Activated CD4-positive, CD25-positive, alpha-beta regulatory T cell (primary cell): ENCODE measurements at regions not wholly inside any gene's neighbourhood (a gene's known extent, or its start where the extent isn't known, plus 50 kb on each side); places are given as distances from the start of the nearest gene placed in this dataset.

Experiments
- DNase-seq, 4 experiments: peaks; one replicate each; lab custom pipeline; 2025; lab: John Stamatoyannopoulos, UW

DNA sequence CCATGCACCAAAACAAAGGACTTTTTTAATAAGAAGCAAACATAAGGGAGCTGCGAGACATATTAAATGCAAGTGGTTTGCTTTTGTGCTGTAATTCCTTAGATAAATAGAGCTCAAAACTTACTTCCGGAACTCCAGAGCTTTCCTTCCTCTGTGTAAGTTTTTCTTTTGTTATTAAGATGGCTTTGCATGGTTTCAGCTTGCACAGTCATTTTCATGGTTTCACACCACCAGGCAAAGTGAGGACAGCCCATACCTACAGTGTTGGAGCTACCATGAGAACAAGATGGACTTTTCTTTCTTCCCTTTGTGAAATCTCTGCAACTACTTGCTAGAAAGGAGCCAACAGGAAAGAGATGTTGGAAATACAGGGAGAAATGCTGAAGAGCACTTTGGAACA is 368.0 kb downstream of the SETD4 start:
- DNase-seq = no peak

DNA sequence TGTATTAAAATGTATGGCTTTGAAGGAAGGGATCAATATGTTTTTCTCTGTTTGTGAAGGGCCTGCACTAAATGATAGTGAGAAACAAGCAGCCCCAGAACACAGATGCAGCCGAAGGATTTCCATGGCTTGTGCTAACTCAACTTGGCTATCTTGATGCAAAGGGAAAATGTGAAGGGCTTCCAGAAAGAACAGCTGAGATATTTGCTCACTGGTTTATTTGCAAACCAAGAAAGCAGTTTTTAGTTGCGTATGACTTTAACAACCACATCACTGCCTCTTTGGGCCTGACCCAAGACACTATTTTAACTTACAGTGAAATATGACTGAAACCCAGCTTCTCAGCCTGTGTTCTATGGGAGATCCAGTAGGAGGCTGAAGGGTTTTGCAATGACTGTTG is 369.9 kb downstream of the SETD4 start:
- no peak for DNase-seq

DNA sequence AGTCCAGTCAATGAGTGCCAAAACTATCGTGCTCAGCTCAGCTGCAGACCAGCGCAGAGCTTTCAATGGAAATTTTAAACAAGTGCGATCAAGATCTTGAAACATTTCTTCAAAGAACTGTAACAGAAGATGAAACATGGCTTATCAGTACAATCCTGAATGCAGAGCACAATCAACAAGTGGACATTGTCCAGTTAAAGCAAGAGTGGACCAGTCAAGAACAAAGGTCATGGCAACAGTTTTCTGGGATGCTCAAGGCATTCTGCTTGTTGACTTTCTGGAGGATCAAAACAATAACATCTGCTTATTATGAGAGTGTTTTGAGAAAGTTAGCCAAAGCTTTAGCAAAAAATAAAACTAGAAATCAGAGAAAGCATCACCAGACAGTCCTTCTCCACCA is 374.2 kb downstream of the SETD4 start:
- DNase-seq = no peak

DNA sequence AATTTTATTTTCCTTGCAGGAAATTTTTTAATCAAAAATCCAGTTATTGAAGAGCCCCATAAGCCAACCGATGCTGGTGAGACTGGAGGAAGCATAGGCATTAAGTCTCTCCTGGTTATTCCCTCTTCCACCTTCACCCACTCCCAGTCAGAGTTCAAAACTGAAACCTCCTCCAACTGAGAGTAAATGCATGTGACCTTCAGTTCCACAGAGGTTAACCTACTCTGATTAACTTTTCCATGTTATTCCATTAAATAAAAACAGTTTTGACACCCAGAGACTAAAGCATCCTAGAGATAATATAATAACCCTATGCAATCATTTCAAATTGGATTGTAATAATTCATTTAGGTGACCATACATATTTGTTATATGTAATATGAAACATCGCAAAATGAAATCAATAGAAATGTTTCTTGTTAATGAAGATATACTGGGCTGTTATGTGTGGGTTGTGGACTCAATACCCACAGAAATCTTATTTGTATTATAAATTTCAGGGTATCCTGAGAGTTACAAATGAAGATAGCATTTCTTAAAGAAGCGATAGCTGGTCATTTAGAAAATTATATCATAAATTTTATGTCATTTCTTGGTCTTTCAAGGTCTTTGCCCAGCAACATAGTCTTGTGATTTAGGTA is 376.5 kb downstream of the SETD4 start:
- DNase-seq = no peak

DNA sequence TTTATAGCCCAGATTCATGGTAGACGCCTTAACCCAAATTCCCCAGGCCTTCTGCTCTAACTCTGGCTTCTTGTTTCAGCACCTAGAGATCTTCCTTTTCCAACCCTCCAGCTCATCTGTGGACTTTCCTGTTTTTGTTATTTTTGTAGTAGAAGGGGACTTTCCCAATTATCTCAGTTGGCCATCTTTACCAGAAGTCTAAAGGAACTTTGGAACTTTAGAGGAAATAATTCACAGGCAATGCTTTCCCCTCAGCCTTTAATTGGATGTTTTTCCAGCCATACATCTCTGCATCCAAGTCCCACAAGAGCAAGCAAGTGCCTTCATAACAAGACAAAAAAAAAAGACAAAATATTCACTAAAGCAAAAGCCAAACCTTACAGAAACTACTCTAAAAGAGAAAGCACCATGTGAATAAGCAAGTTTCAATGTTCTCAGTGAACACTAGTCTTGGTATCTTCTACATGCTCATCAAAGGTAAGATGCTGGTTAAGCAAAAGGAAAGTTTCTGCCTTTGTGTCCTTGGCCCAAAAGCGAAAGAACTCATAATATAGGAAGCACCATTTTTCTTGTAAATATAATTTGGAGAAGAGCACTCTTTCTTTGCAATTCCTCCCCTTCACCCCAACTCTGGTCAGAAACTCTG is 377.3 kb downstream of the SETD4 start:
- no peak for DNase-seq

DNA sequence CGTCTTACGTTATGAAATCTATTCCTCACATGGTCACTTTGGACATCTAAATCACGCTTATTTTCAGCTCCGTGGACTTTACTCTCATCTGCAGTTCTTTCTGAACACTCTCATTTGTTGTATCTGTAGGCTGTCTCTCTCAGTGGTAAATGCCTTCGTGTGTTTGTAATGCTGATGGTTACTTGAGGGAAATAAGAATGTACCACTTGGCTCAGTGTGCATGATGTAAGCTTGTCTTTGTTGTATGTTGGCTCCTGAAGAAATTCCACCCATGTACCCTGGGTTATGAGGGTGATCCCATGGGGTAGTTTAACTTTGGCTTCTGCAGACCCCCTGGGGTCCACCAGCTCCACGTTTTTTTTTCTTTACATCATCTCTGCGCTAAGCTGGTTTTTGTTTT is 378.4 kb downstream of the SETD4 start:
- no peak for DNase-seq

DNA sequence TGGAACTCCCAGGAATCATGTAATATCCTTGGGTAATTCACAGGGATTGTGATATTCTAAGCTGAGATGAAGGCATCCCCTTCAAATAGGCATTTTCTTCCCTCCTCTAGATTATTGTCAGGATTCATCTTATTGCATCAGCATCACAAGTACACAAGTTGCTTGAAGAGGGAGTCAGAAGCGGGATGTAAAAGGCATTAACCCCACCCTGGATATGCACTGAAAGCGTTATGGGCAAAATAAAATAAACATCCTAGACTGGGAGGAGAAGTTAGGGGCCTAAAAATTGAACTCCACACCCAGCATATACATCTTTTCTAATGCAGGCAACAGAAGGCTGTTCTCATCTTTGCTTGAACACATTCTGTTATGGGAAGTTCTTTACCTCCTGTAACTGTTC is 381.2 kb downstream of the SETD4 start:
- DNase-seq = no peak

DNA sequence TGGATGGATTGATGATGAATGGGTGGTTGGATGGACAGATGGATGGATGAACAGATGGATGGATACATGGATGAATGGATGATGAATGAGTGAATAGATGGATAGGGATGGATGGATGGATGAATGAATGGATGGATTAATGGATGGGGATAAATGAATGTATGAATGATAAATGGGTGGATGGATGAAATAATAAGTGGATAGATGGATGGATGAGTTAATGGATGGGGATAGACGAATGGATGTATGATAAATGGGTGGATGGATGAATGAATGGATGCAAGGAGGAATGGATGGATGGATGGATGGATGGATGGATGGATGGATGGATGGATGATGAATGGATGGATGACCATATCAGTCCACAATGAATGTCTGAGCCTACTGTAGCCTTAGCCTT is 381.9 kb downstream of the SETD4 start:
- DNase-seq = no peak

DNA sequence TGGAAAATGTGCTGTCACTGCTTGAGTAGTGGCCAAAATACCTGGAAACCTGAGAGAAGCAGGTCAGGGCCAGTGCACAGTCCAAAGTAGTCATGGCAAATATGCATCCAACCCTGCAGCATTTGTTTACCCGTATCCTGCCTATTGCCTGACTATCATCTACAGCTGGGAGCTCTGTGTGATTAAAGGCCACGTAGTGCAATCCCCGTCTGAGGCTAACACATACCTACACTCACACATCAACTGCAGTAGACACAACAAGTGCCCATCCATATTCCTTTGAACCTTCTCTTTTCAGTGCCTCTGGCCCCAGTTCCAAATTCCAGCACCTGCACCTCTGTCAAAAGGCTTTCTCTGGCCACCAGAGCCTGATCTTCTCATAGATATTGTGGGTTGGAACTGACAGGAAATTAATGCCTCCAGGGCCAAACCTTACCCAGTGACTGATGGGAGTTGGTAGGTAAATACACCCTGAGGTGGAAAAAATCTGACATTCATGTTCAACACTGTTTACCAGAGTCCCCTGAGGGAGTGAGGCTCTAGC is 383.0 kb downstream of the SETD4 start:
- no peak for DNase-seq

DNA sequence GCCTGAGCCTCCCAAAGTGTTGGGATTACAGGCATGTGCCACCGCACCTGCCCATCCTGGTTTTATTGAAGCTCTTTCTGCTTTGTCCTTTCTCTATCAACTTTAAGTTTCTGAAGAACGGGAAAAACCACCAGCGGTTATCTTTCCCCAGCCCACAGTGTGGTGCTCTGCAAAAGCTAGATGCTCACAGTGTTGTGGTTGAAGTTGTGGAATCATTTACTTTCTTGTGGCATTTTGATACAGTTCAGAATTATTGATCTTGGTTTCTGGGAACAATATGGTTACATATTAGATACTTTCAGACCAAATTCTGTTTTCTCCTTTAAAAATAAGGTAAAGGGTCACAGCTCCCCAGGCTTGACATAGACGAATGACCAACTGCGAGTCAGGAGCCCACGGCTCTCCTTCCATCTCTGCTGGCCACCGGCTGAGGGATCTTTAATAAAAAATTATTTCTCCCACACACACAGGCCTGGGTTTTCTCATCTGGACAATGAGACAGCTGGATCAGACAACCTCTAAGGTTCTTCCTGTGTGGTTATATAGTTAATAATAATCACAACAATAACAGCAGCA is 385.3 kb downstream of the SETD4 start:
- no peak for DNase-seq

DNA sequence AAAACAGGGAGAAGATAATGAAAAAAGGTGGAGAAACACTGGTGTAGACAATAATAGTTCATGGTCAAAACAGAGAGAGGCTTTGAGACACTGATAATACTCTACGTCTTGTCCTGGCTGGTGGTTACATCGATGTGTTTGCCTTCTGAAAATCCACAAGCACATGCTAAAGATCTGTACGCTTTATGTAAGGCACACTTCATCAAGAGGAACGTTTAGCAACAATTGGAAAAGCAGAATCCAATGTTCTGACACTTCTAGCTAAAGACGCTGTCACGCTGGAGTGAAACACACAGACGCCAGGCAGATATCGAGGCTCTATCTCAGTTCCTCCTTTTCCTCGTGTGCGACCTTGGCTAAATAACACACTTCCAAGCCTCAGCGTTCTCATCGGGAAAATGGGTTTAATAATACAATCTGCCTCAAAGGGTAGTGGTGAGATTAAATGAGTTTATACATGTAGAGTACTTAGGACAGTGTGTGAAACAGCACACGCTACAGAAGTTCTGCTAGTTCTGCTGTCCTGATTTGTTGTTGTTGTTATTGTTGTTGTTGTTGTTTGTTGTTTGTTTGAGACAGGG is 386.1 kb downstream of the SETD4 start:
- no peak for DNase-seq

DNA sequence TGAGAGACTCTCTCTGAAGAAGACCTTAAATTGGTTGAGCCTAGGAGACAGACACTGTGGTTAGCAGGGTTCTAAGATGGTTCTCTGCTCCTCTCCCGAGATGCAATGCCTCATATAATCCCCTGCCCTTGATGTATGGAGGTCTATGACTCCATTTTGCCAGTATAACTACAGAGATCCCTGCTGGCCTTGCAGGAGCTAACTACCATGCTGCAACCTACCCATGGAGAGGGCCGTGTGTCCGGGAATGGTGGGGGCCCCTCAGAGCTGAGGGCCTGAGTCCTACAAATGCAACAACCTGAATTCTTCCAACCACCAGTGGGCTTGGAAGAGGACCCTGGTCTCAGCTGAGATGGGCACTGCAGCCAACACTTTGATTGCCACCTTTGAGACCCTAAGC is 388.0 kb downstream of the SETD4 start:
- no peak for DNase-seq

DNA sequence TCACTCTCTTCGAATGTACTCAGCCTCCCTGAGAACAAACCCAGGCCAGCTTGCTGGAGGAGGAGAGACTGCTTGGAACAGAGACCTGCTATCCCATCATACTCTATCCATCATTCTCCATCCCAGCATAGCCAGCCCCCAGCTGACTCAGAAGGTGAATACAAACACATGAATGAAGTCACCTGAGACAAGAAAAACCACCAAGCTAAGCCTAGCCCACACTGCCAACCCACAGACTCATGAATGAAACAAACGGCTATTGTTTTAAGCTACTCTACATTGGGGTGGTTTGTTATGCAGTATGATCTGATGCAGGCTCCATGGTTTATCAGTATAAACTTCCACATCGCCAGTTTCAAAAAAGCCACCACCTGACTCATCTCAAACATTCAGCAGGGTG is 395.6 kb downstream of the SETD4 start:
- DNase-seq = no peak

DNA sequence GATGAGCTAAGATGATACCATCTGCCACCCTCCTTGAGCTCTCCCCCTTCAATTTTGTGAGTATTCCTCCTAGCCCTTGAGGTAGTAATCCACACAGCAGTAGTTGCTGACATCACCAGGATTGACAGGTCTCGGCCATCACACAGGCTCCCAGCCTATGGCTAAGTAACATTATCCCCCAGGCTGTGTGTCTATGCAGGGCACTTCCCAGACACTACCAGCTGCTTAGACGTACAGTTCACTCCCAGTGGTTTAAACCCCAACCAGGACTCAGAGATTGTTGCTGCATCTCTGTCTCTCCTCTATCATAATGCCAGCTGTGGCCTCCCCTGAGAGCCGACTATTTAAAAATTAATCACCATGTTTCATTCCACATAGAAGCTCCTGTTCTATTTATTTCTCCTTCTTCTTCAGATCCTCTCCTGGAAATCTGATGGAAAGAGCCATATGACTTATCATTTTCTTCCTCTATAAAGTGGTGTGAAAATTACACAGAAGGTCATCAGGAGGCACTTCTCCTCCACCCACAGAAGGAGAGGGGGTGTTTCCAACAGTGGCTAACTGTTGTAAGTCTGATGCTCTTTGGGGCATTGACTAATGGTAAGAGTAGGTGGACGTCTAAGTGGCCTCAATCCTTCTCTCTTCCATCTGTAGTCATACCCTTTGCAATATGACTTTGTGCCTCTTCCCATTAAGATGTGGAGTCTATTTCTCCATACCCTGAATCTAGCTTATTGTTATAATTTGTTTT is 396.3 kb downstream of the SETD4 start:
- no peak for DNase-seq

DNA sequence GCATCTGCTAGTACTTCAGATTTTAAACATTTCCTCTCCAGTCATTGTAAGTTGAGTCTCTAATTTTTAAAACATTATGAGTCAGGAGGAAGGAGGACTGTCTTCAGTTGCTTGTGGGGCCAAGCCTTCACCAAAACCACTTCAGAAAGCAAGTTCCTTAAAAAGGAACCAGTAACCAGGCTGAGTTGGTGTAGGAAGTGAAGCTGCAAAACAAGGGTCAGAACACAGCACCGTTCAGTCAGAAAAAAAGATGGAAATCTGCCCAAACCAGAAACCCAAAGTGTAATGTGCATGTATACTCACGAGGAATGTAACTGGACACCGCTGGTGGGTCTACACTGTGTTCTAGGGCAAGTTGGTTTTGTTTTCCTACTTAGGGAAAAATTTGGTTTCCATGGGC is 402.1 kb downstream of the SETD4 start:
- DNase-seq = no peak

DNA sequence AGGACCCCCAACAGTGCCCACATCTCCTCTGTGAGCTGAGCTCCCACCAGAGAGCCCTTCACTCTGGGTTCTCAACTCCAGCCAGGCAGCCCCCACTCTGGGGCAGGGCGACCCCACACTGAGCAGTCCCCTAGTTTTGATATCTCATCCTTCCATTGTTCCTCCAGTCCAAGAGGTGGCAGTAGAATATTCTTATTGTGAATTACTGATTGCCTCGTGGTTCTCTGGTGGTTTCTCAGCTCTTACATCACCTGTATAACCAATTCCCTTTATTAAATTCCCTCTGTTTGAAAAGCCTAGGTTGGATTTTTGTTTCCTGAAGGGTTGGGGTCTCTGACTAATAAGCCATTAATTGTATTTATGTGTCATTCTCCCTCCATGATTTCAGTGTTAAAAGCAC is 407.5 kb downstream of the SETD4 start:
- DNase-seq = no peak

DNA sequence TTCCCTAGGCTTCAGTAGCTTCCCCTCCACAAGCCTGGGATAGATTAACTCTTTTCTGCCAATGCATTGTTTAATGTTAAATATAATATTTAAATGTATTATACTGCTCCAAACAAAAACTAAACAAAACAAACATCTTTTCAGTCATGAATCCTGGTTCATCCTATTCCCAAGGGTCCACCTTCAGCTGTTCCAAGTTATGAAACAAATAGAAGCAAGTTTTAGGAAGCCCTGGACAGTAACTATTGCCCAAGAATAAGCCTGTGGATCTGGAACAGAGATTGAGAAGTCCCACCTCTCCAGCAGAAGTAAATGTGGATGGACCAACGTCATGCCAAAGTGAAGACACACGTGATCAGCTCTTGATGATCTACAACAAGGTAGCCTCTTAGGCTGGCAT is 408.1 kb downstream of the SETD4 start:
- no peak for DNase-seq

DNA sequence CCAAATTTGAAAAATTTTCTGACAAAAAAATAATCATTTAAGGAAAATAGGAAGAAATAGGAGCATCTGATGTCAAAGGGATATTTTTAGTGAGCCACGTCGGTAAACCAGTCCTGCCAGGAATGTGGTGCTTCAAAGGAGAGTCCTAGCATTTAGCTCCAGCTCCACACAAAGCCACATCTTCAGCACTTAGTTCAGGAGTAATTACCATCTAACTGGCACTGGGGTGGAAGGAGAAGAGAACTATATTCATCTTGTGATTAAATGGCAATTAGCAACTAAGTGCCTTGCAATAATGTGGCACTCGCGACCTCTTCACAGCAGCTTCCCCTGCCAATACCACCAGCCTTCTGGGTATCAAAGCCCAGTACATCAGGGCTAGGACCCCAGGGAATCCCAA is 409.1 kb downstream of the SETD4 start:
- no peak for DNase-seq

DNA sequence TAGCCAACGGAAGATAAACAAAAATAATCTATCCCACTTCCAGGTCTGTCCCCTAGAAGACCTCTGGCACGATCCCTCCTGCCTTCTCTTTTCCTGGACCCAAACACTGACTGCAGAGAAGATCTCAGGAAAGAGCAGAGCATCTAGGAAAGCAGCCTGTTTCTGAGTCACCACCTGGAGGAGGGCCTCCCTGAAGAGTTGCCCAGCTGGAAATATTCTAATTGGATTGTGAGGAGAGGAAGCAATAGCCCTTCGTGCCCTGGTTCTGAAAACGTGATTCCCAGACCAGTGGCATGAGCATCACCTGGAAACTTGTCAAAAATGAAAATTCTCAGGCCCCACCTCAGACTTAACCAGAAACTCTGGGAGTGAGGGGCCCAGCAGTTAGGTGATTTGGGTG is 411.1 kb downstream of the SETD4 start:
- DNase-seq = no peak

DNA sequence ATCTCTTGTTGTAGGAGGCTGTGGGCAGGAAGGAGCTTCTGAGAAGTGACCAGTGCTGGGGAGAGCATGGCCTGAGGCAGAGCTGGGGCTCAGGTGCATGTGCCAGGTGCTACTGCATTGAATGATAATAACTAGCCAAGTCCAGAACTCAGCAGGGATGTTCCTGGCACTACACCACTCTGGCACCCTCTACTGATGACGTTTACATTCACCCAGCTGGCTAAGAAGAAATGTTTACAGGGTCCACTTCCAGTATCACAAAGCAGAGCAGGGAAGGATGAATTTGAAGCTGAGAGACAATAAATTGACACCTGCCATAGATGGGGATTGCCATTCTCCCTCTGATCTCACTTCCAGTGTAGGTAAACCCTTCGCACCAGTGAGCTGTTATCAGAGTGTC is 411.8 kb downstream of the SETD4 start:
- DNase-seq = no peak

DNA sequence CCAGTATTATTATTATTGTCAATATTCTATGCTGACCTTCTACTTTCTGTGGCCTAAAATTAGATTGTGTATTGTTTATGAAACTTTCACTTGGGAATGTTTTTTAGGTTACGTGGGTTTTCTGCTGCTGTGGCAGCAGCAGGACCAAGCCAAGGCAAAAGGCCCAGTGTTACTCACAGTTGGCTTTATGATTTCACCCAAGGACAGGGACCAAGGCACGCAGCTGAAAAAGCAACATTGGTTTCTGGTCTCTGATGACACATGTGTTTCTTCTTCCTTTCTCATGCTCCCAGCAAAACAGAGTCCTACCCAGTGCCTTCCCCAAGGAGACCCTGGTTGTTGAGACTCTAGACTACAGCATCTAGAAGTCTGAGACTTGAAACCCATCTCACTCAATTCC is 413.7 kb downstream of the SETD4 start:
- no peak for DNase-seq

DNA sequence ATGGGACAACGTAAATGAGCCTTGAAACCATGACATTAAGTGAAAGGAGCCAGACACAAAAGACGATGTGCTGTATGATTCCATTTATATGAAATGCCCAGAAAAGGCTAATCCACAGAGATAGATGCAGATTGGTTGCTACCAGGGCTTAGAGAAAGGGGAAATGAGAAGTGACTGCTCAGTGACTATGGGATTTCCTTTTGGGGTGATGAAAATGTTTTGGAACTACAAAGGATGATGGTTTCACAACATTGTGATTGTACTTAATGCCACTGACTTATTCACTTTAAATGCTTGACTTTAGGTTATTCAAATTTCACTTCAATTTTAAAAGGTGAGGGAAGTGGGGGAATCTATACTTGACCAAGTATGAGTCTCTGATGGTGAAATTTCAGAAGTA is 414.3 kb downstream of the SETD4 start:
- DNase-seq = no peak

DNA sequence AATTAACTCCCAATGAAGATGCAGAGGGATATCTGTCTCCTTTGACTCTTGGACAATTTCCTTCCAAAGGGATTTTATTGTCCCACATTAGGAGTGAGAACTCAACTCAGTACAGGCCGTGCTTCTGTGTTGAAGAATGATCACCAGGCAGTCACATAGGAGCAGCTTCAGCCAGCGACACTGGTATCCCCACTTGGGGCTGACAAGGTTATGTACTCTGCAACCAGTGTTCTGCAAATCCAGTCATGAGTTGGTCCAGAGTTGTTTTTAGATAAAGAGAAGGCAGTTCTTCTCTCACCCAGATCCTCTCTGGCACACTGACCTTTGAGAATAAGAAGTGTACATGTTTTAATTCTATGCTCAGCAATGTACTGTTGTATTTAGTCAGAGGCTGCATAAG is 415.8 kb downstream of the SETD4 start:
- no peak for DNase-seq
